ENCODE measurements at regions not wholly inside any gene's neighbourhood (a gene's known extent, or its start where the extent isn't known, plus 50 kb on each side); places are given as distances from the start of the nearest gene placed in this dataset.

DNA sequence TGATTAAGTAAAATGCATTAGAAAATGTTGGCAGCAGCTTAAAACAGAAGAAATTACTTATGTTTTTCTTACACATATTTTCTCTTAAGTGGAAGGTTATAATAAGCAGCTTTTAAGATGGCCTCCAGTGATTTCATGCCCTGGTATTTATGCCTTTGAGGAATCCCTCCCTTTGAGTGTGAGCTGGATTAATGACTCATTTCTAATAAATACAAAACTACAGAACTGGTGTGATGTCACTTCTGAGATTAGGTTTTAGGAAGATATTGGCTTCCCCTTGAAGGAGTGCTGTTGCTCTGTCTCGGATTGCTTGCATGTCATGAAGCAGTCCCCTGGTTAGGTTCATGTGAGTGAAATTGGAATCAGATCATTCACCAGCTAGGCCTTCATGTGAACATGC lies 143.2 kb upstream of the EPHA7 start:
- ATAC-seq (ENCODE audit: low FRiP score) (no peak), DNase-seq (ENCODE audit: low spot score) (no peak)
- TF ChIP-seq CTCF (IDR thresholded peaks at IDR 0.05) = no peak

DNA sequence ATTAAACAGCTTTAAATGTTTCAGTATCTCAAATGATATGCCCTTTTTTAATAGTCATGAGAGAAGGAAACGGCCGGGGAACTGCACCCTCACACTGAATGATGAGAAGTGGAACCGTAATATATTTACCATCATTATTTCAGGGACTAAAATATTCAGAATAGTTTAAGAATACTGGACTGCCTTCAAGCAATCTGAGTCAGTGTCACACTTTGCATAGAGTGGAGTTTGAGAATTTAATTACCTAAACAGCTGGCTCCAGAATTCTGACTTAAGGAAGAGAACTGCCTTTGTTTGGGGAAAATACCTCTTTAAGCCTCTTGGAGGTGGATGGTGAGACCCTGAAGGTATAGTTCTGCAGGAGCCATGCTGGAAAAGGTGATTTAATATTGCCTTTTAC lies 135.9 kb upstream of the EPHA7 start:
- ATAC-seq (ENCODE audit: low FRiP score) = no peak
- TF ChIP-seq CTCF (IDR thresholded peaks at IDR 0.05) = no peak
- no peak for DNase-seq (ENCODE audit: low spot score)

DNA sequence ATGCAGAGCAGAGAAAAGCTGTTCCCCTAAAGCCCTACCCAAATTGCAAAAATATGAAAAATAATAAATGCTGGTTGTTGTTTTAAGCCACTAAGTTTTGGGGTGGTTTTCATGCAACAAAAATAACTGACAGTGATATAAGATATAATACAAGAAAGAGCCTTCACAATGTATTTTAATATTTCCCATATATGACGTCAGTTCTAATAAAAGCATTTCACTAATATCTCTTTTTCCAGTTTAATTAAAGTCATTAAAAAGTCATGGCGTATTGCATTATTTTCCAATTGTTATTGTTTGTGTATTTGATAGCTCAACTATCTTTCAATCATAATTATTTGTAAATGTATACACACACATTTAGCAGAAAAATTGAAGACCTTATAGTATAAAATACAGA lies 134.7 kb upstream of the EPHA7 start:
- no peak for TF ChIP-seq CTCF (IDR thresholded peaks at IDR 0.05)
- ATAC-seq (ENCODE audit: low FRiP score) (no peak), DNase-seq (ENCODE audit: low spot score) (no peak)

DNA sequence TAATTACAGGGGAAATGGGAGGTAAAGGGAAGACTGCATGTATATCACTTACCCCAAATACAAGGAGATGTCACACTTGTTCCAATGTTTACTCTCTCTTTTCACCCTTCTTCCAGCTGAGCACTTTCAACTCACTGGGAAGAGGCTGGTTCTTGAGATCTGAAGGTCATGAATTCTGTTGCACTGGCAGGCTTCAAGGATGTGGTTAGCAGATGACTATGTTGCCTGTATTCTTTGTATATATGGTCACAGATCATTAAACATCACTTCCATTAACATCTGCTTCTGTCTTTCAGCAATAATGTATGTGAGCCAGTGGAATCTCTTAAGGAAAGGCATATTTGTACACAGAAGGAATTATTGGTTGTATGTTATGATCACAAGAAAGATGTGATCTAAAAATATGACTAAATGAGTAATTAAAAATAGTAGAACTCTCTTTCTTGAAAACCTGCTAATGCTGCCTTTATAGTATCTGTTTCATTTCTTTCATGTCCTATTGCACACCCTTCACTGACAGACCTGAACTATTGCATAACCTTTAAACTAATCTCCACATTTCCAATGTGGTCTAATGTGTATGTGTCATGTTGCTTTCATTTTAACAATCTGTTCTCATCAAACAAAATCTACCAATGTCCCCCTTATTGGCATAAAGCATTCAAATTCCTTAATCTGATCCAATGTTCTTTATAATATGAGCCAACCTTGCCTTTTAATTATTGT lies 131.4 kb upstream of the EPHA7 start:
- DNase-seq (ENCODE audit: low spot score) (no peak), ATAC-seq (ENCODE audit: low FRiP score) (no peak)
- TF ChIP-seq CTCF (IDR thresholded peaks at IDR 0.05) = no peak

DNA sequence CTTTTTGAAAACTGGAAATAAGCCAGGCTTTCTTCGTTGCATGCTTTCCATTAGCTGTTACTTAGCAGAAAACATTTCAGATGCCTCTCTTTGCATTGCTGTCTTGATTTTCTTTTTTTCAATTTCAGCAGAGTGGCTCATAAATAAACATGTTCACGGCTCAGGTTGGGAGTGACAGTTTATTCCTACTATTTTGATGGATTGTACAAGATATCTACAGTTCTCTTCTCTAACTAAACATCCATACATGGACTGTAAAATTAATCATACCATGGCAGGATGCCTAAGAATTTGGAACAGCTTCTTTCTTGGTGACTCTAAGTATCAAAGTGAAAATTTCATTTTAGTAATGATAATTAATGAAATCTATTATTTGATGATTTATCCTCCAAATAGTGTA lies 130.5 kb upstream of the EPHA7 start:
- ATAC-seq (ENCODE audit: low FRiP score) (no peak), DNase-seq (ENCODE audit: low spot score) (no peak)
- no peak for TF ChIP-seq CTCF (IDR thresholded peaks at IDR 0.05)

DNA sequence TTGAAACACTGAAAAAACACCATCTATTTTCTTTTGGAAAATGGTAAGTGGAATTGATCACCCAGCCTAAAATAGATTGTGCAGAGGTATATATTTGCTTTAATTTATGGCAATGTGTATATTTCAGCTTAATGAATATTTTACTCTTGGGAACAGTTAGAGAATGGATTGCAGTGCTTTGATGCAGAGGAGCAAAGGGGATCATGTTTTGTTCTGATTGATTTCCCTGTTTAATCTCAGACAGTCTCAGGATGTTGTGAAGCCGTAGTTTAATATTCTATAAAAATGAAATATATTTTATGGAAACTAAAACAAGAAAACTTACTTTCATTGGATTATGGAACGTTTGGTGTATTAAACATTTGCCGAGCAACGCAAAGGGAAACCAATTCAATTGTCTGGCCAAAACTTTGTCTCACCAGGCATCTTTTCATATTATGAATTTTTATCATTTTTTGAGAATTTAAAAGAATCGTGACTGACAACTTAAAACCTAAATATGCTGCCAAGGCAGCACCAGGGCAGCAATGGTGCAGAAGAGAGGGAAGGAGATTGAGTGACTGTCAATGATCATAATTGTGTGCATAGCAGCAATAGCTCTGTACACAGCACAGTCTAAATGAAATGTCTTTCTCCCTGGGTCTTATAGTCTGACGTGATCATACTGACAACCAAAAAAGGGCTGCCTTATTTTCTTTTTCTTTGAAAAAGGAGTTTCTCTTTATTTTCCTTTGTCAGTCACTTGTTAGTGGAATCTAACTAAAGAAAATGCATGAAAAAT lies 105.5 kb upstream of the EPHA7 start:
- DNase-seq (ENCODE audit: low spot score) = no peak
- ATAC-seq (ENCODE audit: low FRiP score) = no peak

More for the DNA sequence above, 105.5 kb upstream of the EPHA7 start:
- no peak for TF ChIP-seq CTCF (IDR thresholded peaks at IDR 0.05)
